ENCODE measurements at regions not wholly inside any gene's neighbourhood (a gene's known extent, or its start where the extent isn't known, plus 50 kb on each side); places are given as distances from the start of the nearest gene placed in this dataset.

GRCh38 chr3:72047221-72047871 is 262.4 kb upstream of the PROK2 start:
- Histone ChIP-seq H4K20me1 (ENCODE audit: insufficient read depth, poor library complexity, severe bottlenecking) (no peaks in the 10 kb centered on the region), H3K27ac (no peak overlapping the region), H3K4me1 (ENCODE audit: insufficient read depth) (no peaks in the 10 kb centered on the region)

GRCh38 chr3:72044231-72044855 is 259.4 kb upstream of the PROK2 start:
- 63% methylated on average over 7 of the region's 7 CpGs for WGBS (ENCODE audit: low lambda C conversion rate, missing lambda C conversion rate)
- Histone ChIP-seq H3K4me2 (no peak overlapping the region), H3K4me1 (ENCODE audit: insufficient read depth) (no peaks in the 10 kb centered on the region), H3K36me3 (replicated peaks; ENCODE audit: insufficient read depth, low read depth) (no peaks in the 10 kb centered on the region), H3K9me3 (ENCODE audit: low read depth) (no peaks in the 10 kb centered on the region), H4K20me1 (ENCODE audit: insufficient read depth, poor library complexity, severe bottlenecking) (no peaks in the 10 kb centered on the region), H2AFZ (no peak overlapping the region), H3K27me3 (no peaks in the 10 kb centered on the region), H3K9me2 (replicated peaks; ENCODE audit: insufficient read depth) (no peaks in the 10 kb centered on the region), H3K27ac (no peak overlapping the region), H3K79me2 (no peaks in the 10 kb centered on the region), H3K4me3 (no peak overlapping the region)
- no peak for DNase-seq (ENCODE audit: low spot score)
- TF ChIP-seq EZH2 (IDR thresholded peaks at IDR 0.05; ENCODE audit: borderline replicate concordance), result no peak
- no peak for TF ChIP-seq CTCF (IDR thresholded peaks at IDR 0.05; ENCODE audit: poor library complexity)
- no peak for TF ChIP-seq EZH2phosphoT487 (IDR thresholded peaks at IDR 0.05; ENCODE audit: low read depth, severe bottlenecking, unreplicated experiment)

More at GRCh38 chr3:72047221-72047871, 262.4 kb upstream of the PROK2 start:
- 92% methylated on average over 16 of the region's 16 CpGs for WGBS (ENCODE audit: low lambda C conversion rate, missing lambda C conversion rate)
- H3K4me3 ChIP-seq, result no peak overlapping the region
- no peaks in the 10 kb centered on the region for H3K36me3 ChIP-seq (replicated peaks; ENCODE audit: insufficient read depth, low read depth)
- no peak for DNase-seq (ENCODE audit: low spot score)
- no peaks in the 10 kb centered on the region for H3K79me2 ChIP-seq
- H3K4me2 ChIP-seq, result no peak overlapping the region
- TF ChIP-seq EZH2phosphoT487 (IDR thresholded peaks at IDR 0.05; ENCODE audit: low read depth, severe bottlenecking, unreplicated experiment), result no peak
- no peak for TF ChIP-seq CTCF (IDR thresholded peaks at IDR 0.05; ENCODE audit: poor library complexity)
- TF ChIP-seq EZH2 (IDR thresholded peaks at IDR 0.05; ENCODE audit: borderline replicate concordance), result no peak
- H2AFZ ChIP-seq, result no peak overlapping the region
- H3K9me3 ChIP-seq (ENCODE audit: low read depth), result no peaks in the 10 kb centered on the region
- H3K27me3 ChIP-seq, result no peaks in the 10 kb centered on the region
- H3K9me2 ChIP-seq (replicated peaks; ENCODE audit: insufficient read depth), result no peaks in the 10 kb centered on the region

- H3K4me3 ChIP-seq, result no peak overlapping the region
- no peak overlapping the region for H2AFZ ChIP-seq
- WGBS (ENCODE audit: low lambda C conversion rate, missing lambda C conversion rate), result 99% methylated on average over 3 of the region's 3 CpGs
- no peaks in the 10 kb centered on the region for H3K27me3 ChIP-seq
- no peak for DNase-seq (ENCODE audit: low spot score)
- TF ChIP-seq EZH2 (IDR thresholded peaks at IDR 0.05; ENCODE audit: borderline replicate concordance), result no peak
- TF ChIP-seq CTCF (IDR thresholded peaks at IDR 0.05; ENCODE audit: poor library complexity), result no peak
- no peak for TF ChIP-seq EZH2phosphoT487 (IDR thresholded peaks at IDR 0.05; ENCODE audit: low read depth, severe bottlenecking, unreplicated experiment)
- H3K4me1 ChIP-seq (ENCODE audit: insufficient read depth), result no peaks in the 10 kb centered on the region
- H3K9me3 ChIP-seq (ENCODE audit: low read depth), result no peaks in the 10 kb centered on the region
- H4K20me1 ChIP-seq (ENCODE audit: insufficient read depth, poor library complexity, severe bottlenecking), result no peaks in the 10 kb centered on the region
- no peak overlapping the region for H3K4me2 ChIP-seq
- no peak overlapping the region for H3K27ac ChIP-seq
- H3K36me3 ChIP-seq (replicated peaks; ENCODE audit: insufficient read depth, low read depth), result no peaks in the 10 kb centered on the region
- no peaks in the 10 kb centered on the region for H3K9me2 ChIP-seq (replicated peaks; ENCODE audit: insufficient read depth)
- H3K79me2 ChIP-seq, result no peaks in the 10 kb centered on the region
Measured at GRCh38 chr3:72043204-72044133, 258.5 kb upstream of the PROK2 start.

Data from hepatocyte (in vitro differentiated cells).